H9 (cell line): ENCODE measurements at regions not wholly inside any gene's neighbourhood (a gene's known extent, or its start where the extent isn't known, plus 50 kb on each side); places are given as distances from the start of the nearest gene placed in this dataset.

Experiments used
- DNase-seq: peaks from one replicate; pipeline ENCODE4 v3.0.0-alpha.2; 2017
- H2AFZ ChIP-seq: one replicate; pipeline ENCODE4 v1.6.1; 2013; ENCODE audit warnings: mild to moderate bottlenecking, low read length, control low read depth, moderate library complexity
- H2AK5ac ChIP-seq: 2 replicates; pipeline ENCODE4 v1.6.1; 2013; ENCODE audit warnings: low read length, control low read depth, mixed read lengths; ENCODE audit not compliant: insufficient read length
- H2BK120ac ChIP-seq: one replicate; pipeline ENCODE4 v1.6.1; 2013; ENCODE audit warnings: low read depth, mild to moderate bottlenecking, low read length, control low read depth, inconsistent platforms; ENCODE audit not compliant: poor library complexity, severe bottlenecking
- H2BK12ac ChIP-seq: 2 replicates; pipeline ENCODE4 v1.6.1; 2013; ENCODE audit warnings: low read length, control low read depth, mixed read lengths, low read depth; ENCODE audit not compliant: insufficient read length
- H2BK15ac ChIP-seq: 2 replicates; pipeline ENCODE4 v1.6.1; 2013; ENCODE audit warnings: low read depth, low read length, control low read depth
- H2BK20ac ChIP-seq: one replicate; pipeline ENCODE4 v1.6.1; 2013; ENCODE audit warnings: low read depth, mild to moderate bottlenecking, low read length, control low read depth, inconsistent platforms; ENCODE audit not compliant: poor library complexity, severe bottlenecking
- H2BK5ac ChIP-seq: 2 replicates; pipeline ENCODE4 v1.6.1; 2013; ENCODE audit warnings: low read length, control low read depth, mixed read lengths; ENCODE audit not compliant: insufficient read length
- H3K14ac ChIP-seq: 2 replicates; pipeline ENCODE4 v1.6.1; 2013; ENCODE audit warnings: low read length, control low read depth; ENCODE audit not compliant: insufficient read depth
- H3K18ac ChIP-seq: 2 replicates; pipeline ENCODE4 v1.6.1; 2013; ENCODE audit warnings: low read depth, mild to moderate bottlenecking, mixed read lengths, low read length, control low read depth; ENCODE audit not compliant: insufficient read length
- H3K23ac ChIP-seq: 2 replicates; pipeline ENCODE4 v1.6.1; 2013; ENCODE audit warnings: low read length, control low read depth, mixed read lengths, low read depth; ENCODE audit not compliant: insufficient read length
- H3K23me2 ChIP-seq: 2 replicates; pipeline ENCODE4 v1.6.1; 2013; ENCODE audit warnings: low read depth, mild to moderate bottlenecking, mixed read lengths, low read length, control low read depth; ENCODE audit not compliant: insufficient read length, poor library complexity, severe bottlenecking
- H3K27ac ChIP-seq: 2 replicates; pipeline ENCODE4 v1.5.1; 2013; ENCODE audit warnings: low read length, control low read depth, mixed read lengths, low read depth; ENCODE audit not compliant: insufficient read length
- H3K27me3 ChIP-seq: 2 replicates; pipeline ENCODE4 v1.6.1; 2013; ENCODE audit warnings: low read length, control low read depth, inconsistent platforms; ENCODE audit not compliant: insufficient read depth
- H3K4ac ChIP-seq: 2 replicates; pipeline ENCODE4 v1.6.1; 2013; ENCODE audit warnings: low read depth, mild to moderate bottlenecking, control low read depth, inconsistent platforms, low read length, moderate library complexity
- H3K4me1 ChIP-seq: 2 replicates; pipeline ENCODE4 v1.6.1; 2013; ENCODE audit warnings: low read length, control low read depth, inconsistent platforms; ENCODE audit not compliant: insufficient read depth
- H3K4me2 ChIP-seq: 2 replicates; pipeline ENCODE4 v1.6.1; 2013; ENCODE audit warnings: low read length, control low read depth, mixed read lengths; ENCODE audit not compliant: insufficient read length, insufficient read depth
- H3K56ac ChIP-seq: 2 replicates; pipeline ENCODE4 v1.6.1; 2013; ENCODE audit warnings: low read depth, mild to moderate bottlenecking, mixed read lengths, low read length, control low read depth; ENCODE audit not compliant: insufficient read length
- H3K79me1 ChIP-seq: 2 replicates; pipeline ENCODE4 v1.6.1; 2013; ENCODE audit warnings: low read depth, mild to moderate bottlenecking, moderate library complexity, low read length, control low read depth, inconsistent platforms; ENCODE audit not compliant: insufficient read depth, poor library complexity, severe bottlenecking
- H3K79me2 ChIP-seq: 2 replicates; pipeline ENCODE4 v1.6.1; 2013; ENCODE audit warnings: low read length, control low read depth, inconsistent platforms; ENCODE audit not compliant: insufficient read depth
- H3K9ac ChIP-seq: 2 replicates; pipeline ENCODE4 v1.6.1; 2013; ENCODE audit warnings: low read length, control low read depth, mixed read lengths; ENCODE audit not compliant: insufficient read length; ENCODE audit errors: extremely low read depth
- H3K9me3 ChIP-seq: one replicate; pipeline ENCODE4 v1.6.1; 2013; ENCODE audit warnings: low read depth, low read length, inconsistent platforms; ENCODE audit not compliant: control insufficient read depth
- H3T11ph ChIP-seq: one replicate; pipeline ENCODE4 v1.6.1; 2013; ENCODE audit warnings: mild to moderate bottlenecking, low read length, control low read depth, inconsistent platforms
- H4K20me1 ChIP-seq: one replicate; pipeline ENCODE4 v1.6.1; 2013; ENCODE audit not compliant: control insufficient read depth, insufficient read length, insufficient read depth
- H4K5ac ChIP-seq: 2 replicates; pipeline ENCODE4 v1.6.1; 2013; ENCODE audit warnings: low read depth, mild to moderate bottlenecking, mixed read lengths, low read length, control low read depth; ENCODE audit not compliant: insufficient read length
- H4K8ac ChIP-seq: replicated peaks from 2 replicates; pipeline ENCODE4 v1.6.1; 2013; ENCODE audit warnings: low read length, control low read depth, mixed read lengths, low read depth; ENCODE audit not compliant: insufficient read length
- H4K91ac ChIP-seq: 2 replicates; pipeline ENCODE4 v1.6.1; 2013; ENCODE audit warnings: low read depth, mild to moderate bottlenecking, moderate library complexity, mixed read lengths, low read length, control low read depth; ENCODE audit not compliant: insufficient read length
- H3K27ac Mint-ChIP-seq, 3 experiments: 2 replicates in 2 of 3; 3 replicates in 1 of 3; pipeline ENCODE4 v1.8.0; 2020 to 2021; ENCODE audit warnings: mixed read lengths in 3 of 3, mild to moderate bottlenecking in 1 of 3, moderate library complexity in 1 of 3
- H3K27me3 Mint-ChIP-seq: 2 replicates; pipeline ENCODE4 v1.8.0; 2021; ENCODE audit warnings: low read depth, mild to moderate bottlenecking, moderate library complexity, mixed read lengths
- H3K36me3 Mint-ChIP-seq, 3 experiments: 2 replicates in 2 of 3; 3 replicates in 1 of 3; pipeline ENCODE4 v1.8.0; 2020 to 2021; ENCODE audit warnings: low read depth in 3 of 3, mixed read lengths in 3 of 3; ENCODE audit not compliant: insufficient read depth in 1 of 3
- H3K4me1 Mint-ChIP-seq, 2 experiments: 2 replicates each; pipeline ENCODE4 v1.8.0; 2020; ENCODE audit warnings: mixed read lengths in 2 of 2
- H3K4me3 Mint-ChIP-seq, 2 experiments: 2 replicates in 1 of 2; 3 replicates in 1 of 2; pipeline ENCODE4 v1.8.0; 2020 to 2021; ENCODE audit warnings: mild to moderate bottlenecking in 2 of 2, mixed read lengths in 2 of 2, moderate library complexity in 1 of 2
- H3K9me3 Mint-ChIP-seq, 2 experiments: 2 replicates in 1 of 2; 3 replicates in 1 of 2; pipeline ENCODE4 v1.8.0; 2020; ENCODE audit warnings: mild to moderate bottlenecking in 2 of 2, mixed read lengths in 2 of 2, moderate library complexity in 1 of 2
- WGBS: extraction: QIAGEN DNeasy Blood & Tissue Kit; methylation state at CpG from one replicate; pipeline ENCODE4 v1.1.7; 2013; ENCODE audit warnings: missing lambda C conversion rate, low lambda C conversion rate, mixed read lengths; ENCODE audit not compliant: insufficient read length; ENCODE audit errors: extremely low coverage; 5-methylcytosine and 5-hydroxymethylcytosine counted together
- TF ChIP-seq, protein P1 (sequence below): fragments of 200-600 bp; sonication (generic); conservative IDR thresholded peaks from 3 replicates; pipeline ENCODE4 v1.8.0; 2021; ENCODE audit warnings: antibody characterized with exemption, mild to moderate bottlenecking

GRCh38 chr6:150539111-150539510 is 60.6 kb upstream of the PLEKHG1 start:
- no peaks in the 10 kb centered on the region for H4K20me1 ChIP-seq
- H3K79me1 ChIP-seq = no peaks in the 10 kb centered on the region
- DNase-seq = no peak
- H2BK15ac ChIP-seq = no peak overlapping the region
- H3K9me3 ChIP-seq = no peaks in the 10 kb centered on the region
- H4K91ac ChIP-seq = no peak overlapping the region
- no peak overlapping the region for H3K23ac ChIP-seq
- H3K27me3 Mint-ChIP-seq = peaks cover 9% of the 10 kb centered on the region
- no peak overlapping the region for H3K14ac ChIP-seq
- H2BK12ac ChIP-seq = no peak overlapping the region
- 0 out of 7 replicates have a peak, but pooled peaks cover 0 to 5% (median 0%) of the 10 kb centered on the region in 3 experiments for H3K36me3 Mint-ChIP-seq
- no peak overlapping the region for H3K18ac ChIP-seq
- H4K8ac ChIP-seq = no peak overlapping the region
- WGBS = no CpG with 5 or more reads among the region's 2 CpGs
- H3K27ac Mint-ChIP-seq = no peak overlapping the region
- no peak overlapping the region for H4K5ac ChIP-seq
- H2AK5ac ChIP-seq = no peak overlapping the region
- H2BK20ac ChIP-seq = no peak overlapping the region
- no peak overlapping the region for H3K4ac ChIP-seq
- no peak overlapping the region for H3K9ac ChIP-seq
- no peaks in the 10 kb centered on the region for H3K4me1 Mint-ChIP-seq
- H2BK5ac ChIP-seq = no peak overlapping the region
- H2BK120ac ChIP-seq = no peak overlapping the region
- TF ChIP-seq, protein P1, sequence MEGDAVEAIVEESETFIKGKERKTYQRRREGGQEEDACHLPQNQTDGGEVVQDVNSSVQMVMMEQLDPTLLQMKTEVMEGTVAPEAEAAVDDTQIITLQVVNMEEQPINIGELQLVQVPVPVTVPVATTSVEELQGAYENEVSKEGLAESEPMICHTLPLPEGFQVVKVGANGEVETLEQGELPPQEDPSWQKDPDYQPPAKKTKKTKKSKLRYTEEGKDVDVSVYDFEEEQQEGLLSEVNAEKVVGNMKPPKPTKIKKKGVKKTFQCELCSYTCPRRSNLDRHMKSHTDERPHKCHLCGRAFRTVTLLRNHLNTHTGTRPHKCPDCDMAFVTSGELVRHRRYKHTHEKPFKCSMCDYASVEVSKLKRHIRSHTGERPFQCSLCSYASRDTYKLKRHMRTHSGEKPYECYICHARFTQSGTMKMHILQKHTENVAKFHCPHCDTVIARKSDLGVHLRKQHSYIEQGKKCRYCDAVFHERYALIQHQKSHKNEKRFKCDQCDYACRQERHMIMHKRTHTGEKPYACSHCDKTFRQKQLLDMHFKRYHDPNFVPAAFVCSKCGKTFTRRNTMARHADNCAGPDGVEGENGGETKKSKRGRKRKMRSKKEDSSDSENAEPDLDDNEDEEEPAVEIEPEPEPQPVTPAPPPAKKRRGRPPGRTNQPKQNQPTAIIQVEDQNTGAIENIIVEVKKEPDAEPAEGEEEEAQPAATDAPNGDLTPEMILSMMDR = no peak
- H2AFZ ChIP-seq = no peak overlapping the region
- no peak overlapping the region for H3K27ac ChIP-seq
- no peaks in the 10 kb centered on the region for H3K4me1 ChIP-seq
- no peak overlapping the region for H3T11ph ChIP-seq
- no peaks in the 10 kb centered on the region for H3K23me2 ChIP-seq
- H3K56ac ChIP-seq = no peak overlapping the region
- no peak overlapping the region for H3K4me2 ChIP-seq
- H3K79me2 ChIP-seq = no peaks in the 10 kb centered on the region
- peaks cover 3 to 12% of the 10 kb centered on the region in 2 experiments; a peak in 3 of 5 replicates for H3K9me3 Mint-ChIP-seq
- H3K4me3 Mint-ChIP-seq = no peak overlapping the region
- no peaks in the 10 kb centered on the region for H3K27me3 ChIP-seq
